ENCODE measurements at regions not wholly inside any gene's neighbourhood (a gene's known extent, or its start where the extent isn't known, plus 50 kb on each side); places are given as distances from the start of the nearest gene placed in this dataset.

GRCh38 chr4:33357121-33357520, 2637.0 kb downstream of the PCDH7 start:
- TF ChIP-seq CTCF (IDR thresholded peaks at IDR 0.05) (no peak), POLR2AphosphoS5 (IDR thresholded peaks at IDR 0.05) (no peak), POLR2A (IDR thresholded peaks at IDR 0.05) (no peak)

All from stomach (tissue), 4 donors.